Panc1 (cell line): ENCODE measurements at regions not wholly inside any gene's neighbourhood (a gene's known extent, or its start where the extent isn't known, plus 50 kb on each side); places are given as distances from the start of the nearest gene placed in this dataset.

Source experiments
- POLR2AphosphoS5 ChIP-seq: IDR thresholded peaks from 2 replicates; pipeline ENCODE4 v1.6.1; 2012; ENCODE audit warnings: mild to moderate bottlenecking, low read depth, low read length, moderate library complexity
- REST ChIP-seq, 2 experiments: IDR thresholded peaks; 2 replicates each; pipeline ENCODE4 v1.6.1; 2011 to 2012; ENCODE audit warnings: low read depth in 2 of 2, control low read depth in 1 of 2, low read length in 1 of 2, mild to moderate bottlenecking in 1 of 2, moderate library complexity in 1 of 2; ENCODE audit not compliant: insufficient read depth in 1 of 2
- SIN3A ChIP-seq: IDR thresholded peaks from 2 replicates; pipeline ENCODE4 v1.6.1; 2012; ENCODE audit warnings: low read depth, mild to moderate bottlenecking, low read length, moderate library complexity, borderline replicate concordance; ENCODE audit not compliant: insufficient read depth
- TF ChIP-seq, protein P1 (sequence below): fragments of 450-650 bp; IDR thresholded peaks from 2 replicates; pipeline ENCODE4 v1.5.1; 2017; ENCODE audit warnings: mild to moderate bottlenecking

- TF ChIP-seq, protein P1, sequence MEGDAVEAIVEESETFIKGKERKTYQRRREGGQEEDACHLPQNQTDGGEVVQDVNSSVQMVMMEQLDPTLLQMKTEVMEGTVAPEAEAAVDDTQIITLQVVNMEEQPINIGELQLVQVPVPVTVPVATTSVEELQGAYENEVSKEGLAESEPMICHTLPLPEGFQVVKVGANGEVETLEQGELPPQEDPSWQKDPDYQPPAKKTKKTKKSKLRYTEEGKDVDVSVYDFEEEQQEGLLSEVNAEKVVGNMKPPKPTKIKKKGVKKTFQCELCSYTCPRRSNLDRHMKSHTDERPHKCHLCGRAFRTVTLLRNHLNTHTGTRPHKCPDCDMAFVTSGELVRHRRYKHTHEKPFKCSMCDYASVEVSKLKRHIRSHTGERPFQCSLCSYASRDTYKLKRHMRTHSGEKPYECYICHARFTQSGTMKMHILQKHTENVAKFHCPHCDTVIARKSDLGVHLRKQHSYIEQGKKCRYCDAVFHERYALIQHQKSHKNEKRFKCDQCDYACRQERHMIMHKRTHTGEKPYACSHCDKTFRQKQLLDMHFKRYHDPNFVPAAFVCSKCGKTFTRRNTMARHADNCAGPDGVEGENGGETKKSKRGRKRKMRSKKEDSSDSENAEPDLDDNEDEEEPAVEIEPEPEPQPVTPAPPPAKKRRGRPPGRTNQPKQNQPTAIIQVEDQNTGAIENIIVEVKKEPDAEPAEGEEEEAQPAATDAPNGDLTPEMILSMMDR, result no peak
- no peak for TF ChIP-seq REST (IDR thresholded peaks at IDR 0.05; ENCODE audit: insufficient read depth in 1 of 2, low read depth in 2 of 2, low read length in 1 of 2)
- no peak for TF ChIP-seq POLR2AphosphoS5
- TF ChIP-seq SIN3A, result no peak
Measured at GRCh38 chr12:93085383-93086287, 156.5 kb upstream of the EEA1 start.
